GM12873 (cell line): ENCODE measurements at regions not wholly inside any gene's neighbourhood (a gene's known extent, or its start where the extent isn't known, plus 50 kb on each side); places are given as distances from the start of the nearest gene placed in this dataset.

ENCODE experiments used
- TF ChIP-seq, protein P1 (sequence below): IDR thresholded peaks from 2 replicates; pipeline ENCODE4 v1.5.1; 2012; ENCODE audit warnings: low read depth, mild to moderate bottlenecking, moderate library complexity, low read length, control low read depth; ENCODE audit not compliant: insufficient read depth; ENCODE audit errors: missing control alignments

DNA sequence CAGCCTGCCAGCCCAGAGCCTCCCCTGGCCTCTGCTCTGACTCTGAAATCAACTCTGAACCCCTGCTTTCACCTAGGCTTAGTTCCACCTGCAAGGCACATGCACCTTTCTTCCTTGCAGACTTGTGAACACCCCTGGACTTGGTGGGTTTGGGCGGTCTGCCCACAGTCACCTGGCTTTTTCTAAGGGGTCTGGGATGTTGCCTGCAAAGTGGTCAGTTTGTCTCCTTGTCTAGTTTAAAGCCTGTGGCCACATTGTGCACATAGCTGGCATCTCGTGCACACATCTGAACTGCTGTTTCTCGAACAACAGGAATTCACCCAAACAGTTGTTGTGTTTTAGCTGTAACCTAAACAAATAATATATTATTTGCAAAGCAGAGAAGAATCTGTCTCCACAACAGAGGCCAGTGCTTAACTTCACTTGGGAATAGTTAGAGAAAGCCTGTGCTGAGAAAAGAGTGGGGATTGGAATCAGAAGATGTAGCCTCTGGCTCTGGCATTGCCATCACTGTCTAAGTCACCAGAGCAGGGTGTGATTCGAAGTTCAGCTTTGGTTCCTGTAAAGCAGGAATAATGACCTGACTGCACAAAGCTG is 108.5 kb downstream of the TMEM18 start:
- TF ChIP-seq, protein P1, sequence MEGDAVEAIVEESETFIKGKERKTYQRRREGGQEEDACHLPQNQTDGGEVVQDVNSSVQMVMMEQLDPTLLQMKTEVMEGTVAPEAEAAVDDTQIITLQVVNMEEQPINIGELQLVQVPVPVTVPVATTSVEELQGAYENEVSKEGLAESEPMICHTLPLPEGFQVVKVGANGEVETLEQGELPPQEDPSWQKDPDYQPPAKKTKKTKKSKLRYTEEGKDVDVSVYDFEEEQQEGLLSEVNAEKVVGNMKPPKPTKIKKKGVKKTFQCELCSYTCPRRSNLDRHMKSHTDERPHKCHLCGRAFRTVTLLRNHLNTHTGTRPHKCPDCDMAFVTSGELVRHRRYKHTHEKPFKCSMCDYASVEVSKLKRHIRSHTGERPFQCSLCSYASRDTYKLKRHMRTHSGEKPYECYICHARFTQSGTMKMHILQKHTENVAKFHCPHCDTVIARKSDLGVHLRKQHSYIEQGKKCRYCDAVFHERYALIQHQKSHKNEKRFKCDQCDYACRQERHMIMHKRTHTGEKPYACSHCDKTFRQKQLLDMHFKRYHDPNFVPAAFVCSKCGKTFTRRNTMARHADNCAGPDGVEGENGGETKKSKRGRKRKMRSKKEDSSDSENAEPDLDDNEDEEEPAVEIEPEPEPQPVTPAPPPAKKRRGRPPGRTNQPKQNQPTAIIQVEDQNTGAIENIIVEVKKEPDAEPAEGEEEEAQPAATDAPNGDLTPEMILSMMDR: no peak

DNA sequence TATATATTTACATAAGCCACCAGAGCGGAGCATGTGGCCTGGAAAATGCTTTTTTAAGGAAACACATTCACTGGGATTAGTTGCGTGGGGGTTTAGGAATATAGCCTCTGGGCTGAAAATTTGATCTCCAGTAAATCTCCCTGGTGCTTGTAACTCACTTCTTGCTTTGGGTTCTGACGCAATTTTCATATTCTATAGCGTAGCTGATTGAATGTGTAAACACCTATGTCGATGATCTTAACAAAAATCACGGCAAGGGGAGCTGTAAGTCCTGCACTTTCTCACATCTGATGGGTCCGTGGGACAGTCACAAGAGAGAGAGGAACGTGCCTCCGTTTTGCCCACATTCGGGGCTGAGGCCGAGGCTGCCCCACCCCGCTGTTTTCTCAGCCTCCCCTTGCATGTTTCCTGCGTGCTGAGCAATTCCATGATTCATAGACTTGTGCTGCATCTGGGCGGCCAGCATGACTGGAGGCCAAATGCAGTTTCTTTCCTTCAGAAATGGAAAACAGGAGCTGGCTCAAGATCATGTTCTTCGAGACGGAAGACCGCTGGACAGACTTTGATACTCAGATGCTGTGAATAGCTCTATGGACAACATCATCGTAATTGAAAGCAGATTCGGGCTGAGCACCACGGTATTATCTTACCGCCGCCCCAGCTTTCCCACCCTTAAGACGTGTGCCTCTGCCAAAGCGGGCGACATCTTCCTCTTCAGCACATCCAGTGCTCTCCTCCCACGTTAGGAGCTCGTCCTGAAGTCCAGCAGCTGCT is 109.2 kb downstream of the TMEM18 start:
- TF ChIP-seq, protein P1: no peak

DNA sequence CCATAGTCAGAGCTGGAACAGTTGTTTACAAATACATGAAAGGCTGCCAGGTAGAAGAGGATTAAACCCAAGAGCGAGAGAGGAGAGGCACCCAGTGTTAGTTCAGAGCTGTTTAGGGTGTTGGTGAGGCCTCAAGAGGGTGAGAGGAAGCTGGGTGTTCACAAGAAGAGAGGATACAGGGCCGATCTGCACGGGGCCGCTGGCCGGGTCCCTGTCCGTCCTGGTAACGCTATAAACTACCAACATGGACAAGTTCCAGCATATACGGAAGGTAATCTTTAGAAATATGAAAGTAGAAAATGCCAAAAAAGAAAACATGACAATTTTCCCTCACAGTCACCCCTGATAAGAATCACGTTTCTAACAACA is 109.7 kb downstream of the TMEM18 start:
- TF ChIP-seq, protein P1: no peak

DNA sequence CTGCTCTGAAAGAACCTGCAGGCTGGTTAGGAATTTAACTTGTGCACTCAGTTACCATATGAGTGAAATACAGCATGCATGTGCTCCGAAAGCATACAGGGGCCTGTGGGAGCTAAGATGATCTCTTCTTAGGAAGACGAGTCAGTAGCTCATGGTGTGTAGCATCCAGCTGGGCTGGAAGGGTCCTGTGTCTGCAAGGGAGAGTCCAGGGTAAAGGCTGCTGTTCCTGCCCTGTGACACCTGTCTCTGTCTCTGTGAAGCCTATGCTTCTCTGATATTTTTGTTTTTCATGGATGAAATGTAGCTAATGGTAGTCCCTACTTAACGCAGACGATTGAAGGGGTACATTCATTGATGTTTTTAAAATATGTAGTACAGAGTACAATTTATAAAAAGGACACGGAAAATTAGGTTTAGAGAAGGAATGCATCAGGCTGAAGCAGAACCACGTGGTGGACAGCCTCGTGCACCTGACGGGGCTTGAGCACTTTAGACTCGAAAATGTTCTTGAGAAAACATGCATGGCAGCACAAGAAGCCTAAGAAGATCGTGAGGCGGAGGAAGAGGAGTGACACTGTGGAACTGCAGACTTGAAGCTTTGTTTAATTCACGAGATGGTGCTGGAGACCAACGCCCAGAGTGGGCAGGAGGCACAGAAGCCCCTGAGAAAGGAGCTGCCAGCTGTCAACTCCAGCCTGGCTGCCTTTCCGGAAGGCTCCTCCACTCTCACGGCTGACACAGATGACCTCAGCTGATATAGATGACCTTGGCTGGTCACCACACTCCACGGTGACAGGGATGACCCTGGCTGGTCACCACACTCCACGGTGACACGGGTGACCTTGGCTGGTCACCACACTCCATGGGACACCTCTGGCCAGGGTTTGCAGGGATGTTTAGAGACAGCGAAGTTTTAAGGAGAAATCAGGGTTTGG is 110.6 kb downstream of the TMEM18 start:
- TF ChIP-seq, protein P1: no peak

DNA sequence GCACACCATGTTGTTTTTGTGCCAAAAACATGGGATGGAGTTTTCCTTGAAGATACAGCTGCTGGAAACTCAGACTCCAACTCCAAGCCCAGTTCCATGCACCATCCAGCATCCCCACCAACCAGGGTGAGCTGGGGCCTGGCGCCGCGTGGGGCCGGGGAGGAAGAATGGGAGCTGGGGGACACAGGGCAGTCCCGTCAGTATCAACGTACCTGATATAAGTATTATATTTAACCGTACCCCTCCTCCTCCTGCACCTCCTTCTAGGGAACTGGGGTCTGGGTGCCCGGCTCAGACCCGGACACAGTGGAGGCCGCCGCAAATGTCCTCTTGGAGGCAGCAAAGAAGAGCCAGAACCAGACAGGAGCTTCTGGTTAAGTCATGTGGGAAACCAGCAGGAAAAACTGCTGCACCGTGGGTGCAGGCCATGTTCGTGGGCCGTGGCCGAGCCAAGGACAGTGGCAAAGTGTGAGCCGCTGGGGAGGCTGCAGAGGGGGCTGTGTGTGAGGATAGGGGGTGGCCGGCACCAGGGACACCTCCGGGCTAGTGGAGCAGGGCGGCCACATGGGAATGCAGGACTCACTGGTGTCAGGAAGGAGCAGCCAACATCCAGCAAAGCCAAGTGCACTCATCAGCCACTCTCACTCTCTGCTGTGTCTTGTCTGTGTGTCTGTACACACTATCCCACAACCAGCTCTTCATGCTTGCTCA is 112.6 kb downstream of the TMEM18 start:
- TF ChIP-seq, protein P1: no peak

DNA sequence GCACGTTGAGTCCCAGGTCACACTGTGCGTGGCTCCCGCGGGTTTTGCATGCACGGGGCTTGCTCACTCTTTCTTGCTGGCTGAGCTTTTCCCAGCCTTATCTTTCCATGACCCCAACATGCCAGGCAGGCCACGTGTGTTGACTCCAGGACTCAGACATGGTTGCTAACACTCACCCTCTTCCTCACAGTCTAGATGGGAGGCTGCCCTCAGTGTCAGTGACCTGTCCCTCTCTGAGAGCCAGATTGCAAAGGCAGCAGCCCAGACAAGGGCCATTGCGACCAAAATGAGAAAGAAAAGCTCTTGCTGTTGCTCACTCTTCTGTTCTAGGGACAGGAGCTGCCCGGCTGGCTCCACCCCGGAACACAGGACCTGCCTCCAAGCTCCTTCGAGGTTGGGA is 113.7 kb downstream of the TMEM18 start:
- TF ChIP-seq, protein P1: no peak
